MG63 (cell line): ENCODE measurements at regions not wholly inside any gene's neighbourhood (a gene's known extent, or its start where the extent isn't known, plus 50 kb on each side); places are given as distances from the start of the nearest gene placed in this dataset.
"Not testable (repeated sequence)": the region's sequence is repeated elsewhere in the genome, so short reads cannot be mapped to it uniquely, and the experiment has no call there.

ENCODE experiments used
- DNase-seq: peaks from one replicate; pipeline ENCODE4 v3.0.0-alpha.2; 2020
- H3K27me3 ChIP-seq: fragments of 250-450 bp; sonication (Bioruptor Pico); 2 replicates; pipeline ENCODE4 v1.5.1; 2020; ENCODE audit warnings: mild to moderate bottlenecking, moderate library complexity
- H3K36me3 ChIP-seq: fragments of 250-450 bp; sonication (Bioruptor Pico); 2 replicates; pipeline ENCODE4 v1.5.1; 2020; ENCODE audit warnings: mild to moderate bottlenecking, moderate library complexity
- H3K4me3 ChIP-seq: fragments of 250-450 bp; sonication (Bioruptor Pico); 2 replicates; pipeline ENCODE4 v1.5.1; 2020; ENCODE audit warnings: mild to moderate bottlenecking, moderate library complexity
- H3K9me3 ChIP-seq: fragments of 250-450 bp; sonication (Bioruptor Pico); 2 replicates; pipeline ENCODE4 v1.5.1; 2020; ENCODE audit warnings: mild to moderate bottlenecking, moderate library complexity

- H3K36me3 ChIP-seq: no peaks in the 10 kb centered on the region
- DNase-seq: no peak
- no peak overlapping the region for H3K4me3 ChIP-seq
- H3K9me3 ChIP-seq: no peaks in the 10 kb centered on the region
- no peaks in the 10 kb centered on the region for H3K27me3 ChIP-seq
Observed at GRCh38 chr10:81696609-81697388, 178.2 kb upstream of the NRG3 start.

DNA sequence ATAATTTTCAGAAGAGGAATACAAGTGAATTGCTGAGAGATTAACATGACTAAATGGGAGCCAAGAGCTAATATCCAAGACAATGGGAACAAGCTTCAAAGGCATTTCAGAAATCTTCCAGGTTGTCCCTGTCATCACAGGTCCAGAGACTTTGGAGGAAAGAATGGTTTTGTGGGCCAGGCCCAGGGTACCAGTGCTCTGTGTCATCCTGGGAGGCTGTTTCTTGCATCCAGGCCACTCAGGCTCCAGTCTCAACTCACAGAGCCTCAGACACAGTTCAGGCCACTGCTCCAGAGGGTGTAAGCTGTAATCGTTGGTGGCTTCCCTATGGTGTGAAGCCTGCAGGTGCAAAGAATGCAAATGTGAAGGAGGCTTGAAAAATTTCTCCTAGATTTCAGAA is 170.4 kb upstream of the NRG3 start:
- no peaks in the 10 kb centered on the region for H3K27me3 ChIP-seq
- no peak overlapping the region for H3K4me3 ChIP-seq
- H3K36me3 ChIP-seq: no peaks in the 10 kb centered on the region
- DNase-seq: no peak
- H3K9me3 ChIP-seq: no peaks in the 10 kb centered on the region

GRCh38 chr10:81708416-81708815 is 166.6 kb upstream of the NRG3 start:
- no peak overlapping the region for H3K4me3 ChIP-seq
- H3K27me3 ChIP-seq: no peaks in the 10 kb centered on the region
- no peaks in the 10 kb centered on the region for H3K36me3 ChIP-seq
- H3K9me3 ChIP-seq: no peaks in the 10 kb centered on the region
- no peak for DNase-seq

- no peak overlapping the region for H3K4me3 ChIP-seq
- no peaks in the 10 kb centered on the region for H3K9me3 ChIP-seq
- no peaks in the 10 kb centered on the region for H3K27me3 ChIP-seq
- H3K36me3 ChIP-seq: no peaks in the 10 kb centered on the region
- DNase-seq: no peak
Observed at GRCh38 chr10:81708929-81709328, 166.1 kb upstream of the NRG3 start.

DNA sequence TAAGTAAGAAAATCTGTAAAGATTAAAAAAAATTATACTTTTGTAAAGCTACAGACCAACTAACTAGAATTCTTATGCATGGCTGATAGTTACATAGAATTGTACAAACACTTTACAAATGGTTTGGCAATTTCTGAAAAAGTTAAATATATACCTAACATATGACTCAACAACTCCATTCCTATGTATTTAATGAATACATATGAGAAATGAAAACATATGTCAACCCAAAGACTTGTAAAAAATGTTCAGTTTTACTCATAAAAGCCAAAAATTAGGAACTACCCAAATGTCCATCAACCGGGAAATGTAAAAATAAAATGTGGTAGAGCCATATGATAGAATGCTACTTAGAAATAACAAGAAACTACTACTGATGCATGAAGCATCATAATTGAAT is 152.6 kb upstream of the NRG3 start:
- Histone ChIP-seq H3K27me3 (no peaks in the 10 kb centered on the region), H3K36me3 (no peaks in the 10 kb centered on the region), H3K4me3 (no peak overlapping the region), H3K9me3 (no peaks in the 10 kb centered on the region)
- no peak for DNase-seq

DNA sequence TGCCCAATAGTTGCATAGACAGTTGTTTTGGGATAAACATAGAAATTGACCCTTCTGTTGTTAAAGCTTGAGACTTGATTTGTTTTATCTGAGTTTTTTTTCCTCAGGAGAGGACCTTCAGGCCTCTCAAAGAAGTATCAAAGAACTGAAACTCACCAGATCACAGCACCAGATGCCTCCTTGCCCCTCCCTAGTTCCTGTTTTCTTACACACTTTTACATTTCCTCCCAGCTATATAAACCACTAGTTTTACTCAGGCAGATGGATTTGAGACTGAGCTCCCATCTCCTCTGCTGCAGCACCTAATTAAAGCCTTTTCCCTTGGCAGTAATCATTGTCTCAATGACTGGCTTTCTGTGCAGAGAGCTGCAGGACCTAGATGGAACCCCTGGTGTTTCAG is 150.6 kb upstream of the NRG3 start:
- Histone ChIP-seq H3K9me3 (no peaks in the 10 kb centered on the region), H3K4me3 (no peak overlapping the region)
- no peak for DNase-seq

GRCh38 chr10:81725851-81726250 is 149.1 kb upstream of the NRG3 start:
- no peak overlapping the region for H3K4me3 ChIP-seq
- no peaks in the 10 kb centered on the region for H3K27me3 ChIP-seq
- no peaks in the 10 kb centered on the region for H3K9me3 ChIP-seq
- no peaks in the 10 kb centered on the region for H3K36me3 ChIP-seq
- no peak for DNase-seq

More for the DNA sequence above, 150.6 kb upstream of the NRG3 start:
- no peaks in the 10 kb centered on the region for H3K36me3 ChIP-seq
- no peaks in the 10 kb centered on the region for H3K27me3 ChIP-seq

DNA sequence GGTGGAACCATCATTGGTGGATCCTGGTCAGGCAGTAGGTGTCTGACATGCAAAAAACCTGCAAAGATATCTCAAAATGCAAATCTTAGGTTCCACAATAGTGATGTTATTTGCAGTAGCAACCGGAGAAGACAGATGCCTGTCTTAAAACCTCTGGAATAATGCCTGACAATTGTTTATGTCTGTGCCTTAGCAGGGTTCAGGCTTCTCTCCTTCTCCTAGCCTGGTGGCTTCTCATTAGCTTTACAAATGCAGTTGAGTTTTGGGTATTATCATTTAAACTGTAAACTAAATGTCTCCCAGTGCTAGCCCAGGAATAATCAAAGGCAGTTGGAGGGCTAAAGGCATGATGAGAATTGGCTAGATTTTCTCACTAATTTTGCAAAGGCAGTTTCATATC is 146.3 kb upstream of the NRG3 start:
- no peak overlapping the region for H3K4me3 ChIP-seq
- no peaks in the 10 kb centered on the region for H3K27me3 ChIP-seq
- DNase-seq: no peak
- no peaks in the 10 kb centered on the region for H3K36me3 ChIP-seq
- H3K9me3 ChIP-seq: no peaks in the 10 kb centered on the region

GRCh38 chr10:81730891-81731290 is 144.1 kb upstream of the NRG3 start:
- Histone ChIP-seq H3K36me3 (no peaks in the 10 kb centered on the region), H3K27me3 (no peaks in the 10 kb centered on the region), H3K9me3 (no peaks in the 10 kb centered on the region), H3K4me3 (no peak overlapping the region)
- no peak for DNase-seq

- DNase-seq: no peak
- H3K4me3 ChIP-seq: no peak overlapping the region
Observed at GRCh38 chr10:81733542-81733941, 141.5 kb upstream of the NRG3 start.

DNA sequence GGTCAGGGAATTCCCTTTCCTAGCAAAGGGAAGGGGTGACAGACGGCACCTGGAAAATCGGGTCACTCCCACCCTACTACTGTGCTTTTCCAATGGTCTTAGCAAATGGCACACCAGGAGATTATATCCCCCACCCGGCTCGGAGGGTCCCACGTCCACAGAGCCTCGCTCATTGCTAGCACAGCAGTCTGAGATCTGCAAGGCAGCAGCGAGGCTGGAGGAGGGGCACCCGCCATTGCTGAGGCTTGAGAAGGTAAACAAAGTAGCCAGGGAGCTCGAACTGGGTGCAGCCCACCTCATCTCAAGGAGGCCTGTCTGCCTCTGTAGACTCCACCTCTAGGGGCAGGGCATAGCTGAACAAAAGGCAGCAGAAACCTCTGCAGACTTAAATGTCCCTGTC is 139.8 kb upstream of the NRG3 start:
- not testable (repeated sequence) for H3K27me3 ChIP-seq, DNase-seq, H3K4me3 ChIP-seq, H3K9me3 ChIP-seq, H3K36me3 ChIP-seq

More at GRCh38 chr10:81733542-81733941, 141.5 kb upstream of the NRG3 start:
- no peaks in the 10 kb centered on the region for H3K27me3 ChIP-seq
- no peaks in the 10 kb centered on the region for H3K36me3 ChIP-seq
- H3K9me3 ChIP-seq: no peaks in the 10 kb centered on the region

DNA sequence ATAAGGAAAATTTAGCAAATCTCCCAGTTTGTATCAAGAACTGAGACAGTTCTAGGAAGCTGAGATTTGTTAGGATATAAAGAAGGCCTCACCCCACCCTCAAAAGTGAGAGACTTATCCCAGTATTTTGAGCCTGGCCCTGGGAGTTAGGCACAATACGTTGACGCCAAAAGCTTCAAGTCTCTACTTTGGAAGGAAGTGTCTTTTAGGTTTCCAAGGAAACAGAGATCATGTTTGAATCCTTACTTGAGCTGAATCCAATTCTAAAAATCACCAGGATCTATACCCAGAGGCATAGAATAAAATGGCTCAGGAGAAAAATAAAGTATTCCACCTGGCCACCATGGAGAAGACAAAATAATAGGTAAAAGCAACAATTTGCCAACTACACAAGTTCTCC is 115.9 kb upstream of the NRG3 start:
- no peaks in the 10 kb centered on the region for H3K36me3 ChIP-seq
- no peaks in the 10 kb centered on the region for H3K9me3 ChIP-seq
- H3K27me3 ChIP-seq: no peaks in the 10 kb centered on the region; the same call in 1 of the 2 replicates
- no peak for DNase-seq
- H3K4me3 ChIP-seq: no peak overlapping the region

DNA sequence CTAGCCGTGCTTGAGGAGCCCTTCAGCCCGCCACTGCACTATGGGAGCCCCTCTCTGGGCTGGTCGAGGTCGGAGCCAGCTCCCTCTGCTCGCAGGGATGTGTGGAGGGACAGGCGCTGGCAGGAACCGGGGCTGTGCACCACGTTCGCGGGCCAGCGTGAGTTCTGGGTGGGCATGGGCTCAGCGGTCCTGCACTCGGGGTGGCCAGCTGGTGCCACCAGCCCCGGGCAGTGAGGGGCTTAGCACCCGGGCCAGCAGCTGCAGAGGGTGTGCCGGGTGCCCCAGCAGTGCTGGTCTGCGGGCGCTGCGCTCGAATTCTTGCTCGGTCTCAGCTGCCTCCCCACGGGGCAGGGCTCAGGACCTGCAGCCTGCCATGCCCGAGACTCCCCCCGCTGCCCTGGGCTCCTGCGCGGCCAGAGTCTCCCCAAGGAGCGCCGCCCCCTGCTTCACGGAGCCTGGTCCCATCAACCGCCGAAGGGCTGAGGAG is 90.8 kb upstream of the NRG3 start:
- DNase-seq: no peak
- Histone ChIP-seq H3K9me3 (no peaks in the 10 kb centered on the region), H3K27me3 (no peaks in the 10 kb centered on the region), H3K4me3 (no peak overlapping the region), H3K36me3 (no peaks in the 10 kb centered on the region)

- DNase-seq: no peak
- no peak overlapping the region for H3K4me3 ChIP-seq
- H3K36me3 ChIP-seq: no peaks in the 10 kb centered on the region
- H3K27me3 ChIP-seq: 0 out of 2 replicates have a peak, but pooled peaks cover 3% of the 10 kb centered on the region
- H3K9me3 ChIP-seq: no peaks in the 10 kb centered on the region
Observed at GRCh38 chr10:81792729-81793128, 82.3 kb upstream of the NRG3 start.

- Histone ChIP-seq H3K9me3 (peaks cover 6% of the 10 kb centered on the region), H3K27me3 (no peaks in the 10 kb centered on the region), H3K4me3 (no peak overlapping the region), H3K36me3 (no peaks in the 10 kb centered on the region)
- DNase-seq: no peak
Observed at GRCh38 chr10:81806842-81807241, 68.2 kb upstream of the NRG3 start.

DNA sequence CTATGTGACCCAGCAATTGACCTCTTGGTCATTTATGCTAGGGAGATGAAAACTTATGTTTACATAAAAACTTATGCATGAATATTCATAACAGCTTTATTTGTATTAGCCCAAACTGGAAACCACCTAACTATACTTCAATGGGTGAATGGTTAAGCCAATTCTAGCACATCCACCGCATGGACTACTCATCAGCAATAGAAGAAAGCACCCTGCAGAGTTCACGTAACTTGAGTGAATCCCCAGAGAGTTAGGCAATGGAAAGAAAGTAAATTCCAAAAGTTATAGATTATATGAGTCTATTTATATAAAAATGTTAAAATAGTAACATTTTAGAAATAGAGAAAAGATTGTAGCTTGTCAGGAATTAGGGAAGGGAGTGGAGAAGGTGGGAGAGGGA is 60.2 kb upstream of the NRG3 start:
- Histone ChIP-seq H3K9me3 (peaks cover 2% of the 10 kb centered on the region), H3K27me3 (no peaks in the 10 kb centered on the region), H3K36me3 (no peaks in the 10 kb centered on the region), H3K4me3 (no peak overlapping the region)
- DNase-seq: no peak

- DNase-seq: no peak
- no peaks in the 10 kb centered on the region for H3K36me3 ChIP-seq
- H3K27me3 ChIP-seq: no peaks in the 10 kb centered on the region
- no peak overlapping the region for H3K4me3 ChIP-seq
- no peaks in the 10 kb centered on the region for H3K9me3 ChIP-seq
Observed at GRCh38 chr10:81817596-81818170, 57.3 kb upstream of the NRG3 start.

DNA sequence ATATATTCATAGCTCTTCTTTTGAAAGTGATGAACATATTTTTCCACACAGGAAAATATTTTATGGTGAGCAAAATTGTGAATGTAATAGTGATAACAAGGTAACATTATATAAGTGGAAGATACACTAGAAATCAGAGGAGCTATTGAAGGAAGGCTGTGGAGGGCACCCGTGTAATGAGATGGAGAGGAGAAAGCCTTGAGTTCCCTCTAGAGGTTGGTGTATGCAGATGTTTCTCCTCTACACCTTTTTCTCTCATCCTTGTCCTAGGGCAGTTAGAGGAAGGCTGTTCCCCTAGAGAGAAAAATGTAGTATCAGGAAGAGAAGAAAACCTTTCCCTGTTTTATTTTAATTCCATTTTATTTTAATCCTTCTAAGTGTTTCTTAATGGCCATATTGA is 54.6 kb upstream of the NRG3 start:
- Histone ChIP-seq H3K4me3 (no peak overlapping the region), H3K27me3 (no peaks in the 10 kb centered on the region), H3K36me3 (no peaks in the 10 kb centered on the region), H3K9me3 (no peaks in the 10 kb centered on the region)
- DNase-seq: no peak
